WTC11 (cell line): ENCODE measurements at regions not wholly inside any gene's neighbourhood (a gene's known extent, or its start where the extent isn't known, plus 50 kb on each side); places are given as distances from the start of the nearest gene placed in this dataset.

Experiments used
- GABPB1 ChIP-seq: sonication (generic); formaldehyde crosslinking; IDR thresholded peaks from 2 replicates; pipeline ENCODE4 v1.8.1; 2023; ENCODE audit warnings: mild to moderate bottlenecking, missing genetic modification reagents
- TEAD4 ChIP-seq: sonication (generic); formaldehyde crosslinking; IDR thresholded peaks from 2 replicates; pipeline ENCODE4 v1.8.0; 2022; ENCODE audit warnings: mild to moderate bottlenecking, missing genetic modification reagents
- TF ChIP-seq, protein P1 (sequence below): fragments of 200-600 bp; IDR thresholded peaks from 2 replicates; pipeline ENCODE4 v1.8.0; 2022; ENCODE audit warnings: antibody characterized with exemption
- TF ChIP-seq, protein P2 (sequence below): sonication (generic); formaldehyde crosslinking; IDR thresholded peaks from 2 replicates; pipeline ENCODE4 v1.8.0; 2023; ENCODE audit warnings: missing genetic modification reagents

DNA sequence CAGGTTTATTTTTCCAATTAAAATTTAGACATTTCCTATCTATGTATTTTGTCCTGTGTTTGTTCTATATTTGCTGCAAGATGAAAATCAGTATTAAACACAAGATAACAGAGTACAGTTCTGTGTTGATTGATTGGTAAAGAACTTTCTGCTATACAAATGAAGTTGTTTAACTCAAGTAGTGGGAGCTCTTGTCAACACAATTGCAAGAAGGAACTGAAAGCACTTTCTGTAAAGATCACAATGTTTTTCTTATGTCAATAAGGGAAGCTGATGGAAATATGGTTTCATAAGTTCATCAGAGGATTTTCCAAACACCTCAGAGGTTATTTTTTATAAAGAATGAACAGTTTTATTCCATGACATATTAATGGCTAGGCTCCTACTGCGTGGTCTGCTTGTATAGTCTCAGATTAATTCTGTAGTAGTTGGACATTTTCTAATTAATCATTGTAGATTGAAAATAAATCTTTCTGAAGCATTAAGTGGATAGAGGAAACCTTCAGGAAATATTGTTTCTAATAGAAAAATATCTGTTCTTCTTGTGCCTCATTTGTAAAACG lies 379.5 kb downstream of the LRFN5 start:
- TF ChIP-seq, protein P1, sequence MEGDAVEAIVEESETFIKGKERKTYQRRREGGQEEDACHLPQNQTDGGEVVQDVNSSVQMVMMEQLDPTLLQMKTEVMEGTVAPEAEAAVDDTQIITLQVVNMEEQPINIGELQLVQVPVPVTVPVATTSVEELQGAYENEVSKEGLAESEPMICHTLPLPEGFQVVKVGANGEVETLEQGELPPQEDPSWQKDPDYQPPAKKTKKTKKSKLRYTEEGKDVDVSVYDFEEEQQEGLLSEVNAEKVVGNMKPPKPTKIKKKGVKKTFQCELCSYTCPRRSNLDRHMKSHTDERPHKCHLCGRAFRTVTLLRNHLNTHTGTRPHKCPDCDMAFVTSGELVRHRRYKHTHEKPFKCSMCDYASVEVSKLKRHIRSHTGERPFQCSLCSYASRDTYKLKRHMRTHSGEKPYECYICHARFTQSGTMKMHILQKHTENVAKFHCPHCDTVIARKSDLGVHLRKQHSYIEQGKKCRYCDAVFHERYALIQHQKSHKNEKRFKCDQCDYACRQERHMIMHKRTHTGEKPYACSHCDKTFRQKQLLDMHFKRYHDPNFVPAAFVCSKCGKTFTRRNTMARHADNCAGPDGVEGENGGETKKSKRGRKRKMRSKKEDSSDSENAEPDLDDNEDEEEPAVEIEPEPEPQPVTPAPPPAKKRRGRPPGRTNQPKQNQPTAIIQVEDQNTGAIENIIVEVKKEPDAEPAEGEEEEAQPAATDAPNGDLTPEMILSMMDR = no peak
- TF ChIP-seq, protein P2, sequence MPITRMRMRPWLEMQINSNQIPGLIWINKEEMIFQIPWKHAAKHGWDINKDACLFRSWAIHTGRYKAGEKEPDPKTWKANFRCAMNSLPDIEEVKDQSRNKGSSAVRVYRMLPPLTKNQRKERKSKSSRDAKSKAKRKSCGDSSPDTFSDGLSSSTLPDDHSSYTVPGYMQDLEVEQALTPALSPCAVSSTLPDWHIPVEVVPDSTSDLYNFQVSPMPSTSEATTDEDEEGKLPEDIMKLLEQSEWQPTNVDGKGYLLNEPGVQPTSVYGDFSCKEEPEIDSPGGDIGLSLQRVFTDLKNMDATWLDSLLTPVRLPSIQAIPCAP (CRISPR knock-in tag) = no peak
- no peak for TF ChIP-seq GABPB1 (CRISPR knock-in tag)
- no peak for TF ChIP-seq TEAD4 (CRISPR knock-in tag)
